ENCODE measurements at regions not wholly inside any gene's neighbourhood (a gene's known extent, or its start where the extent isn't known, plus 50 kb on each side); places are given as distances from the start of the nearest gene placed in this dataset.
"Not testable (repeated sequence)": the region's sequence is repeated elsewhere in the genome, so short reads cannot be mapped to it uniquely, and the experiment has no call there.

GRCh38 chr2:123791684-123792083 lies 233.4 kb upstream of the CNTNAP5 start:
- H3K9me3 ChIP-seq (ENCODE audit: insufficient read depth, low read depth) = no peaks in the 10 kb centered on the region
- no peak for TF ChIP-seq EZH2 (IDR thresholded peaks at IDR 0.05; ENCODE audit: low read depth)
- no peak for TF ChIP-seq CTCF (conservative IDR thresholded peaks at IDR 0.05)
- BruUV-seq (replicated peaks) = no TSS peak
- H3F3A ChIP-seq (ENCODE audit: insufficient read depth, low read depth) = no peaks in the 10 kb centered on the region
- CTCF ChIA-PET = no interaction called here
- DNase-seq = no peak
- no peaks in the 10 kb centered on the region for H3K4me1 ChIP-seq (replicated peaks; ENCODE audit: insufficient read depth)
- no peak overlapping the region for H3K4me2 ChIP-seq
- no peak overlapping the region for H3K4me3 ChIP-seq
- no peaks in the 10 kb centered on the region for H3K9me2 ChIP-seq (ENCODE audit: insufficient read depth)
- intact Hi-C loops (cut with micrococcal nuclease; ENCODE audit: unreplicated experiment) = no loop called here
- POLR2A ChIA-PET (ENCODE audit: unreplicated experiment) = no interaction called here
- no peaks in the 10 kb centered on the region for H3K27me3 ChIP-seq (ENCODE audit: insufficient read depth, low read depth)
- no peak overlapping the region for H3K27ac ChIP-seq
- 0 out of 2 replicates have a peak, but pooled peaks cover 4% of the 10 kb centered on the region for H4K20me1 ChIP-seq (ENCODE audit: insufficient read depth)
- no peaks in the 10 kb centered on the region for H3K36me3 ChIP-seq (ENCODE audit: low read depth)
- H3K79me2 ChIP-seq (ENCODE audit: low read depth) = no peaks in the 10 kb centered on the region
- H2AFZ ChIP-seq = no peak overlapping the region

DNA sequence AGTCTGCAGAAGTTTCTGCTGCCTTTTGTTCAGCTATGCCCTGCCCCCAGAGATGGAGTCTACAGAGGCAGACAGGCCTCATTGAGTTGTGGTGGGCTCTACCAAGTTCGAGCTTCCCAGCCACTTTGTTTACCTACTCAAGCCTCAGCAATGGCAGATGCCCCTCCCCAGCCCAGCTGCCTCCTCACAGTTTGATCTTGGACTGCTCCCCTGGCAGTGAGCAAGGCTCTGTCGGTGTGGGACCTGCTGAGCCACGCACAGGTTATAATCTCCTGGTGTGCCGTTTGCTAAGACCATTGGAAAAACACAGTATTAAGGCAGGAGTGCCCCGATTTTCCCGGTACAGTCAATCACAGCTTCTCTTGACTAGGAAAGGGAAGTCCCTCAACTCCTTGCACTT lies 221.0 kb upstream of the CNTNAP5 start:
- H2AFZ ChIP-seq; H3K79me2 ChIP-seq (ENCODE audit: low read depth); intact Hi-C loops (cut with micrococcal nuclease; ENCODE audit: unreplicated experiment); H3K9me2 ChIP-seq (ENCODE audit: insufficient read depth); H4K20me1 ChIP-seq (ENCODE audit: insufficient read depth); POLR2A ChIA-PET (ENCODE audit: unreplicated experiment); H3K4me3 ChIP-seq; H3K4me2 ChIP-seq; CTCF ChIA-PET; DNase-seq; BruUV-seq (replicated peaks); H3F3A ChIP-seq (ENCODE audit: insufficient read depth, low read depth); H3K36me3 ChIP-seq (ENCODE audit: low read depth); H3K27ac ChIP-seq; H3K9me3 ChIP-seq (ENCODE audit: insufficient read depth, low read depth); H3K4me1 ChIP-seq (replicated peaks; ENCODE audit: insufficient read depth); H3K27me3 ChIP-seq (ENCODE audit: insufficient read depth, low read depth): not testable (repeated sequence)

GRCh38 chr2:123805746-123806145 lies 219.3 kb upstream of the CNTNAP5 start:
- H3K27ac ChIP-seq; H3K4me3 ChIP-seq; H4K20me1 ChIP-seq (ENCODE audit: insufficient read depth); H2AFZ ChIP-seq; DNase-seq; H3K9me2 ChIP-seq (ENCODE audit: insufficient read depth); H3K79me2 ChIP-seq (ENCODE audit: low read depth); CTCF ChIA-PET; H3K36me3 ChIP-seq (ENCODE audit: low read depth); H3K4me1 ChIP-seq (replicated peaks; ENCODE audit: insufficient read depth); BruUV-seq (replicated peaks); H3F3A ChIP-seq (ENCODE audit: insufficient read depth, low read depth); H3K9me3 ChIP-seq (ENCODE audit: insufficient read depth, low read depth); H3K4me2 ChIP-seq; intact Hi-C loops (cut with micrococcal nuclease; ENCODE audit: unreplicated experiment); H3K27me3 ChIP-seq (ENCODE audit: insufficient read depth, low read depth); POLR2A ChIA-PET (ENCODE audit: unreplicated experiment): not testable (repeated sequence)

GRCh38 chr2:123808243-123808642 lies 216.8 kb upstream of the CNTNAP5 start:
- Histone ChIP-seq H3K27me3 (ENCODE audit: insufficient read depth, low read depth) (no peaks in the 10 kb centered on the region), H3K4me1 (replicated peaks; ENCODE audit: insufficient read depth) (no peaks in the 10 kb centered on the region), H3K79me2 (ENCODE audit: low read depth) (no peaks in the 10 kb centered on the region), H3F3A (ENCODE audit: insufficient read depth, low read depth) (no peaks in the 10 kb centered on the region), H3K36me3 (ENCODE audit: low read depth) (no peaks in the 10 kb centered on the region), H3K4me3 (no peak overlapping the region), H4K20me1 (ENCODE audit: insufficient read depth) (no peaks in the 10 kb centered on the region), H3K4me2 (no peak overlapping the region), H2AFZ (no peak overlapping the region), H3K9me2 (ENCODE audit: insufficient read depth) (0 out of 2 replicates have a peak, but pooled peaks cover 4% of the 10 kb centered on the region), H3K9me3 (ENCODE audit: insufficient read depth, low read depth) (no peaks in the 10 kb centered on the region), H3K27ac (no peak overlapping the region)
- POLR2A ChIA-PET (ENCODE audit: unreplicated experiment) = no interaction called here
- no TSS peak for BruUV-seq (replicated peaks)
- intact Hi-C loops (cut with micrococcal nuclease; ENCODE audit: unreplicated experiment) = no loop called here
- TF ChIP-seq EZH2 (IDR thresholded peaks at IDR 0.05; ENCODE audit: low read depth) (no peak), CTCF (conservative IDR thresholded peaks at IDR 0.05) (no peak)
- no peak for DNase-seq
- CTCF ChIA-PET = no interaction called here

Measured in PC-9 (cell line).